GM12878 (cell line): ENCODE measurements at regions not wholly inside any gene's neighbourhood (a gene's known extent, or its start where the extent isn't known, plus 50 kb on each side); places are given as distances from the start of the nearest gene placed in this dataset.
"Not testable (repeated sequence)": the region's sequence is repeated elsewhere in the genome, so short reads cannot be mapped to it uniquely, and the experiment has no call there.

Source experiments
- ATAC-seq: fragments of 200-7000 bp; cut with Tn5 transposase; 3 replicates; pipeline ENCODE4 v1.9.1; 2020; ENCODE audit warnings: mild to moderate bottlenecking, moderate library complexity
- BruUV-seq: library from RNA; stranded (reverse); fragments of 400-500 nt; replicated peaks from 2 replicates; lab custom pipeline; 2021; lab: Mats Ljungman, UMichigan
- CTCF ChIA-PET: fragments of 300-600 bp; sonication (Branson Sonifier 250); formaldehyde crosslinking; extraction: SDS; loops from one replicate; lab custom pipeline; 2021; ENCODE audit warnings: inconsistent platforms; lab: Yijun Ruan, JAX
- POLR2A ChIA-PET: fragments of 350-600 bp; formaldehyde crosslinking; extraction: SDS; loops from one replicate; lab custom pipeline; 2021; ENCODE audit warnings: inconsistent platforms; lab: Charles Lee
- RAD21 ChIA-PET: fragments of 300-600 bp; sonication (Branson Sonifier 250); formaldehyde crosslinking; loops from one replicate; lab custom pipeline; 2023; ENCODE audit warnings: antibody characterized with exemption; ENCODE audit not compliant: unreplicated experiment; lab: Charles Lee
- SMC1A ChIA-PET: fragments of 300-600 bp; sonication (Branson Sonifier 250); formaldehyde crosslinking; loops from one replicate; lab custom pipeline; 2023; ENCODE audit not compliant: unreplicated experiment, uncharacterized antibody; lab: Charles Lee
- DNase-seq: peaks from one replicate; pipeline ENCODE4 v3.0.0-alpha.2; 2011; ENCODE audit warnings: low read depth, low spot score
- FAIRE-seq: peaks from 3 replicates; lab custom pipeline; 2011; peaks lifted over from hg19 to GRCh38; lab: Jason Lieb, UNC
- H2AFZ ChIP-seq: 2 replicates; pipeline ENCODE4 v1.6.0; 2011; ENCODE audit warnings: low read depth, low read length, control low read depth; ENCODE audit not compliant: control insufficient read depth
- H3K27ac ChIP-seq: 2 replicates; pipeline ENCODE4 v1.5.1; 2011; ENCODE audit warnings: control low read depth; ENCODE audit not compliant: control insufficient read depth, insufficient read depth
- H3K27me3 ChIP-seq, 2 experiments: replicated peaks in 1 of 2; 2 replicates each; pipeline versions ENCODE4 v1.6.0 to v1.6.1; 2011; ENCODE audit warnings: low read length in 1 of 2; ENCODE audit not compliant: control insufficient read depth in 2 of 2, insufficient read depth in 2 of 2
- H3K36me3 ChIP-seq, 2 experiments: 2 replicates each; pipeline ENCODE4 v1.5.1; 2011; ENCODE audit warnings: low read length in 1 of 2; ENCODE audit not compliant: control insufficient read depth in 2 of 2, insufficient read depth in 2 of 2
- H3K4me1 ChIP-seq: 2 replicates; pipeline ENCODE4 v1.6.1; 2011; ENCODE audit warnings: mild to moderate bottlenecking, low read length, moderate library complexity, mixed read lengths; ENCODE audit not compliant: control insufficient read depth, insufficient read depth
- H3K4me2 ChIP-seq: 2 replicates; pipeline ENCODE4 v1.6.0; 2011; ENCODE audit warnings: control low read depth; ENCODE audit not compliant: control insufficient read depth, insufficient read depth
- H3K4me3 ChIP-seq: fragments of 200-600 bp; sonication (generic); 2 replicates; pipeline ENCODE4 v1.5.1; 2016
- H3K79me2 ChIP-seq: 2 replicates; pipeline ENCODE4 v1.6.0; 2011; ENCODE audit warnings: low read length; ENCODE audit not compliant: control insufficient read depth, insufficient read depth
- H3K9ac ChIP-seq: 2 replicates; pipeline ENCODE4 v1.8.0; 2011; ENCODE audit warnings: low read length, control low read depth, mixed read lengths; ENCODE audit not compliant: control insufficient read depth, insufficient read depth
- H3K9me3 ChIP-seq: replicated peaks from 3 replicates; pipeline ENCODE4 v1.5.1; 2011; ENCODE audit warnings: mild to moderate bottlenecking, low read length; ENCODE audit not compliant: control insufficient read depth, insufficient read depth
- H4K20me1 ChIP-seq: 2 replicates; pipeline ENCODE4 v1.6.0; 2011; ENCODE audit not compliant: control insufficient read depth, insufficient read depth
- ATF7 ChIP-seq: fragments of 450-650 bp; IDR thresholded peaks from 2 replicates; pipeline ENCODE4 v1.6.1; 2016; ENCODE audit warnings: low read depth, mild to moderate bottlenecking
- BMI1 ChIP-seq: fragments of 450-650 bp; IDR thresholded peaks from 2 replicates; pipeline ENCODE4 v1.6.1; 2016; ENCODE audit warnings: mild to moderate bottlenecking, moderate library complexity, borderline replicate concordance
- CBFB ChIP-seq: IDR thresholded peaks from 2 replicates; pipeline ENCODE4 v1.6.1; 2016; ENCODE audit warnings: antibody characterized with exemption, low read depth
- CHD4 ChIP-seq: fragments of 200-600 bp; sonication (generic); IDR thresholded peaks from 2 replicates; pipeline ENCODE4 v1.6.1; 2016; ENCODE audit warnings: mild to moderate bottlenecking
- CREB1 ChIP-seq: IDR thresholded peaks from 2 replicates; pipeline ENCODE4 v1.6.1; 2012; ENCODE audit warnings: low read depth, mild to moderate bottlenecking, inconsistent platforms
- CREM ChIP-seq: IDR thresholded peaks from 2 replicates; pipeline ENCODE4 v1.6.1; 2014; ENCODE audit warnings: antibody characterized with exemption, low read depth
- E2F8 ChIP-seq: fragments of 450-650 bp; IDR thresholded peaks from 2 replicates; pipeline ENCODE4 v1.6.1; 2018; ENCODE audit warnings: mild to moderate bottlenecking, low read depth, moderate library complexity; ENCODE audit not compliant: partially characterized antibody
- GATAD2B ChIP-seq: fragments of 450-650 bp; conservative IDR thresholded peaks from 2 replicates; pipeline ENCODE4 v1.6.1; 2017; ENCODE audit warnings: low read depth, mild to moderate bottlenecking, moderate library complexity
- HCFC1 ChIP-seq: fragments of 150-350 bp; IDR thresholded peaks from 2 replicates; pipeline ENCODE4 v1.6.1; 2014; ENCODE audit warnings: low read length
- HDAC6 ChIP-seq: fragments of 200-600 bp; sonication (generic); IDR thresholded peaks from one replicate; pipeline ENCODE4 v1.8.0; 2017; ENCODE audit warnings: antibody characterized with exemption; ENCODE audit not compliant: unreplicated experiment
- NR2F1 ChIP-seq: fragments of 450-650 bp; conservative IDR thresholded peaks from 2 replicates; pipeline ENCODE4 v1.6.1; 2017; ENCODE audit warnings: mild to moderate bottlenecking
- NRF1 ChIP-seq: conservative IDR thresholded peaks from 2 replicates; pipeline ENCODE4 v1.6.1; 2011; ENCODE audit warnings: mild to moderate bottlenecking, low read depth, low read length, improper control_type of control experiment
- PAX8 ChIP-seq: fragments of 450-650 bp; IDR thresholded peaks from 2 replicates; pipeline ENCODE4 v1.6.1; 2017; ENCODE audit warnings: mild to moderate bottlenecking, moderate library complexity
- PKNOX1 ChIP-seq: fragments of 450-650 bp; IDR thresholded peaks from 2 replicates; pipeline ENCODE4 v1.6.1; 2016; ENCODE audit warnings: mild to moderate bottlenecking
- SP1 ChIP-seq: IDR thresholded peaks from one replicate; pipeline ENCODE4 v1.6.1; 2011; ENCODE audit warnings: low read depth, low read length
- SREBF1 ChIP-seq: IDR thresholded peaks from 2 replicates; pipeline ENCODE4 v1.6.1; 2012; ENCODE audit warnings: mild to moderate bottlenecking, low read length
- SUZ12 ChIP-seq: fragments of 200-600 bp; sonication (generic); IDR thresholded peaks from one replicate; pipeline ENCODE4 v1.6.1; 2018; ENCODE audit warnings: antibody characterized with exemption, mild to moderate bottlenecking; ENCODE audit not compliant: unreplicated experiment
- WGBS: methylation state at CpG from one replicate; pipeline ENCODE4 v1.1.6; 2016; ENCODE audit warnings: low lambda C conversion rate; ENCODE audit not compliant: insufficient replicate concordance, insufficient coverage; ENCODE audit errors: missing lambda C conversion rate; 5-methylcytosine and 5-hydroxymethylcytosine counted together
- in situ Hi-C: fragments of 300-500 bp; cut with MboI; formaldehyde crosslinking; loops from 9 replicates; pipeline ENCODE4 v1.14.3; 2018; ENCODE audit warnings: mixed read lengths
- intact Hi-C: fragments of 100-400 bp; cut with micrococcal nuclease; formaldehyde crosslinking; loops from one replicate; pipeline ENCODE4 v1.14.2; 2022; ENCODE audit not compliant: unreplicated experiment

GRCh38 chr2:105536175-105536574 lies 137.3 kb upstream of the FHL2 start:
- no peaks in the 10 kb centered on the region for H3K4me1 ChIP-seq
- ChIA-PET SMC1A (no interaction called here), RAD21 (no interaction called here), POLR2A (no interaction called here), CTCF (interaction anchor here (1.2 kb wide), 1 partner anchor 15 kb away, joined by 3 read pairs; no protein-coding TSS in a partner anchor)
- no peaks in the 10 kb centered on the region for H3K36me3 ChIP-seq
- no peaks in the 10 kb centered on the region for H3K9me3 ChIP-seq
- no peak overlapping the region for H2AFZ ChIP-seq
- in situ Hi-C loops (no loop called here), intact Hi-C loops (no loop called here)
- H3K27me3 ChIP-seq, result no peaks in the 10 kb centered on the region; a peak in 1 of 4 replicates
- FAIRE-seq, result no peak
- WGBS, result 0% methylated on average over 3 of the region's 3 CpGs
- H3K4me3 ChIP-seq, result no peak overlapping the region
- BruUV-seq, result no TSS peak
- no peaks in the 10 kb centered on the region for H3K79me2 ChIP-seq
- ATAC-seq, result no peak
- TF ChIP-seq HDAC6, result no peak
- TF ChIP-seq SREBF1, result no peak
- TF ChIP-seq SP1, result no peak
- TF ChIP-seq CREM, result no peak
- no peak for TF ChIP-seq CHD4
- no peak for TF ChIP-seq BMI1
- no peak for TF ChIP-seq GATAD2B
- no peak for TF ChIP-seq NR2F1
- no peak for TF ChIP-seq NRF1
- TF ChIP-seq ATF7, result no peak
- TF ChIP-seq SUZ12, result no peak
- no peak for TF ChIP-seq PKNOX1
- no peak for TF ChIP-seq CREB1
- no peak for TF ChIP-seq E2F8
- TF ChIP-seq CBFB, result no peak
- TF ChIP-seq HCFC1, result no peak
- TF ChIP-seq PAX8, result no peak
- H3K9ac ChIP-seq, result no peak overlapping the region
- no peaks in the 10 kb centered on the region for H4K20me1 ChIP-seq
- no peak overlapping the region for H3K4me2 ChIP-seq
- DNase-seq, result no peak
- no peak overlapping the region for H3K27ac ChIP-seq

- H3K4me3 ChIP-seq, in situ Hi-C loops, H3K27me3 ChIP-seq, H3K9ac ChIP-seq, H3K79me2 ChIP-seq, ATAC-seq, POLR2A ChIA-PET, SMC1A ChIA-PET, CTCF ChIA-PET, DNase-seq, H3K27ac ChIP-seq, H3K36me3 ChIP-seq, intact Hi-C loops, H2AFZ ChIP-seq, H3K4me1 ChIP-seq, BruUV-seq, RAD21 ChIA-PET, H3K4me2 ChIP-seq, H4K20me1 ChIP-seq, FAIRE-seq, H3K9me3 ChIP-seq: not testable (repeated sequence)
Observed at GRCh38 chr2:105529258-105529657, 130.4 kb upstream of the FHL2 start.
